Activated naive CD4-positive, alpha-beta T cell treated with anti-CD3 and anti-CD28 coated beads, Interleukin-2, amount 10 ng/mL, durations not matched to agents 7 days and 5 days (primary cell): ENCODE measurements at regions not wholly inside any gene's neighbourhood (a gene's known extent, or its start where the extent isn't known, plus 50 kb on each side); places are given as distances from the start of the nearest gene placed in this dataset.

Source experiments
- CTCF ChIA-PET: fragments of 350-600 bp; sonication (Branson Sonifier 250); formaldehyde crosslinking; loops from one replicate; lab custom pipeline; 2021; ENCODE audit warnings: antibody characterized with exemption; lab: Charles Lee
- DNase-seq: peaks from one replicate; pipeline ENCODE4 v3.0.0-alpha.2; 2020
- H3K27ac Mint-ChIP-seq: one replicate; pipeline ENCODE4 v1.8.0; 2021; ENCODE audit warnings: mild to moderate bottlenecking, moderate library complexity, mixed read lengths
- H3K27me3 Mint-ChIP-seq: one replicate; pipeline ENCODE4 v1.8.0; 2021; ENCODE audit warnings: mild to moderate bottlenecking, mixed read lengths
- H3K36me3 Mint-ChIP-seq: one replicate; pipeline ENCODE4 v1.8.0; 2021; ENCODE audit warnings: mixed read lengths
- H3K4me1 Mint-ChIP-seq: one replicate; pipeline ENCODE4 v1.8.0; 2021; ENCODE audit warnings: mixed read lengths
- H3K4me3 Mint-ChIP-seq: one replicate; pipeline ENCODE4 v1.8.0; 2021; ENCODE audit warnings: mild to moderate bottlenecking, moderate library complexity, mixed read lengths
- H3K9me3 Mint-ChIP-seq: one replicate; pipeline ENCODE4 v1.8.0; 2021; ENCODE audit warnings: mixed read lengths

- H3K4me3 Mint-ChIP-seq, result peak overlapping the region; percentile 13
- peaks cover 7% of the 10 kb centered on the region for H3K36me3 Mint-ChIP-seq
- H3K27me3 Mint-ChIP-seq, result peaks cover 83% of the 10 kb centered on the region
- H3K9me3 Mint-ChIP-seq, result peaks cover 10% of the 10 kb centered on the region
- peaks cover 24% of the 10 kb centered on the region for H3K4me1 Mint-ChIP-seq
- CTCF ChIA-PET, result interaction anchor here (0.6 to 1.1 kb wide), 3 partner anchors 18 to 93 kb away, joined by 3 to 4 read pairs (median 3); no protein-coding TSS in a partner anchor
- H3K27ac Mint-ChIP-seq, result peak overlapping the region; percentile 4
- DNase-seq, result no peak
These were observed 208.4 kb downstream of the MYLK4 start for GRCh38 chr6:2542101-2542857.

GRCh38 chr6:2536451-2536850, 214.3 kb downstream of the MYLK4 start:
- peaks cover 73% of the 10 kb centered on the region for H3K27me3 Mint-ChIP-seq
- DNase-seq, result no peak

GRCh38 chr6:2535506-2535905, 215.2 kb downstream of the MYLK4 start:
- Mint-ChIP-seq H3K27ac (no peak overlapping the region), H3K36me3 (no peaks in the 10 kb centered on the region), H3K27me3 (peaks cover 74% of the 10 kb centered on the region), H3K9me3 (no peaks in the 10 kb centered on the region), H3K4me3 (no peak overlapping the region), H3K4me1 (no peaks in the 10 kb centered on the region)
- no peak for DNase-seq
- CTCF ChIA-PET, result no interaction called here

More at GRCh38 chr6:2536451-2536850, 214.3 kb downstream of the MYLK4 start:
- Mint-ChIP-seq H3K36me3 (no peaks in the 10 kb centered on the region), H3K4me1 (no peaks in the 10 kb centered on the region), H3K9me3 (no peaks in the 10 kb centered on the region), H3K27ac (no peak overlapping the region), H3K4me3 (no peak overlapping the region)
- CTCF ChIA-PET, result no interaction called here

GRCh38 chr6:2534406-2535042, 216.2 kb downstream of the MYLK4 start:
- Mint-ChIP-seq H3K4me1 (no peaks in the 10 kb centered on the region), H3K27ac (no peak overlapping the region), H3K27me3 (peaks cover 77% of the 10 kb centered on the region), H3K4me3 (no peak overlapping the region), H3K9me3 (no peaks in the 10 kb centered on the region), H3K36me3 (no peaks in the 10 kb centered on the region)
- DNase-seq, result no peak
- CTCF ChIA-PET, result no interaction called here

DNA sequence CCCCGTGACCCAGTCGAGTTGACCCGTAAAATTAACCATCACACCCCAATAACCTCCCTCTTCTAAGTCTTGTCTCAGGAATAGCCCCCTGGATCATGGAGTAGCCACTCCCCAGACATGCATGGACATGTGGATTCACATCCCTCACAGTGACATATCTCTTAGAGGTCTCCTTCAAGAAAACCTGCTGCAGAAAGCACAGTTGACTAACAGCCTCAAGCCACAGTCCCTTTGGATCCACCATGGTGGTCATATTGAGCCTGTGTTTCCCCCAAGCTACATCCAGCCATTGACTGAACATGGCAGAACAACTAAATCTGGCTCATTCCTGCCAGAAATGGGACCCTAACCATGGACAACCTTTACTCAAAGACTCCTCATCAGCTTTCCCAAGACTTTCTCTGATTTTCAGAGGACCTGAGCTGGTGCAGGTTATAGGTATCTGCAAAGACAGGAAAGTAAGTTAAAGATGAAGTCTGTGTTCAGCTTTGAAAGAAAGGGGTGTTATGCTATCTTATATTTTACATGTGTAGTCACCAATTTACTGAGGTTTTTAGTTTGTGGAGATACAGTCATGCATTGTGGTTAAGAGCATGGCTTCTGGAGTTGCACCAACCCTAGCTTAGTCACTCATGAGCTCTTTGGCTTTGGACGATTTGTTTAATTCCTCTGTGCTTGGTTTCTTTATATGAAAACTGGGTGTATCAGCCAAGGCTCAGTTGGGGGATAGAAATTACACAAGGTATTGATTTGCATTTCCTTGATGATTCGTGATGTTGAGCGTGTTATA, 219.1 kb downstream of the MYLK4 start:
- H3K9me3 Mint-ChIP-seq, result no peaks in the 10 kb centered on the region
- no peak overlapping the region for H3K4me3 Mint-ChIP-seq
- H3K4me1 Mint-ChIP-seq, result no peaks in the 10 kb centered on the region
- no peaks in the 10 kb centered on the region for H3K36me3 Mint-ChIP-seq
- H3K27ac Mint-ChIP-seq, result no peak overlapping the region
- CTCF ChIA-PET, result interaction anchor here (0.9 kb wide), 1 partner anchor 27 kb away, joined by 3 read pairs; no protein-coding TSS in a partner anchor
- DNase-seq, result no peak
- peaks cover 64% of the 10 kb centered on the region for H3K27me3 Mint-ChIP-seq

GRCh38 chr6:2529211-2529719, 221.5 kb downstream of the MYLK4 start:
- Mint-ChIP-seq H3K9me3 (peaks cover 2% of the 10 kb centered on the region), H3K4me1 (no peaks in the 10 kb centered on the region), H3K27me3 (peaks cover 51% of the 10 kb centered on the region), H3K4me3 (no peak overlapping the region), H3K36me3 (no peaks in the 10 kb centered on the region), H3K27ac (no peak overlapping the region)
- CTCF ChIA-PET, result interaction anchor here (0.8 kb wide), 1 partner anchor 105 kb away, joined by 3 read pairs; no protein-coding TSS in a partner anchor
- no peak for DNase-seq

- H3K27me3 Mint-ChIP-seq, result peaks cover 47% of the 10 kb centered on the region
- DNase-seq, result no peak
- CTCF ChIA-PET, result no interaction called here
- H3K4me3 Mint-ChIP-seq, result no peak overlapping the region
- H3K36me3 Mint-ChIP-seq, result no peaks in the 10 kb centered on the region
- H3K4me1 Mint-ChIP-seq, result no peaks in the 10 kb centered on the region
- peaks cover 10% of the 10 kb centered on the region for H3K9me3 Mint-ChIP-seq
- no peak overlapping the region for H3K27ac Mint-ChIP-seq
These were observed 222.6 kb downstream of the MYLK4 start for GRCh38 chr6:2528156-2528555.

DNA sequence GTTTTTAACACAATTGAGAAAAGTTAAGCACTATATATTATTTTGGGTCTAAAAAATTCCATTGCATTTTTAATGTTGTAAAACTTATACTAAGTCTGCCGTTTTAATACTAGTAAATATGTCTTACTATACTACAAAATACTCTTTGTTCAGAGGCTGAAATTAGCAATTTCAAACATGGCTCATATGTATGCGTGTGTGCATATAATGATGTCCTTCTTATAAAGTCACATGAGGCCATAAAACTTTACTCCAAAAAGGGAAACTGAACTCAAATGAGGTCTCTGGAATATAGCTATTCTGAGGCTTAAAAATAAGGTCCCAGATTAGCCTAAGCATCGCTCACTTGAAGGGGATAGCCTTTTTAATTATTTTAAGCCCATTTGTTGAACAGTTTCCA, 224.0 kb downstream of the MYLK4 start:
- H3K27ac Mint-ChIP-seq, result no peak overlapping the region
- DNase-seq, result no peak
- peaks cover 9% of the 10 kb centered on the region for H3K4me1 Mint-ChIP-seq
- H3K9me3 Mint-ChIP-seq, result peaks cover 19% of the 10 kb centered on the region
- no peaks in the 10 kb centered on the region for H3K36me3 Mint-ChIP-seq
- H3K4me3 Mint-ChIP-seq, result no peak overlapping the region
- peaks cover 50% of the 10 kb centered on the region for H3K27me3 Mint-ChIP-seq
- CTCF ChIA-PET, result no interaction called here

DNA sequence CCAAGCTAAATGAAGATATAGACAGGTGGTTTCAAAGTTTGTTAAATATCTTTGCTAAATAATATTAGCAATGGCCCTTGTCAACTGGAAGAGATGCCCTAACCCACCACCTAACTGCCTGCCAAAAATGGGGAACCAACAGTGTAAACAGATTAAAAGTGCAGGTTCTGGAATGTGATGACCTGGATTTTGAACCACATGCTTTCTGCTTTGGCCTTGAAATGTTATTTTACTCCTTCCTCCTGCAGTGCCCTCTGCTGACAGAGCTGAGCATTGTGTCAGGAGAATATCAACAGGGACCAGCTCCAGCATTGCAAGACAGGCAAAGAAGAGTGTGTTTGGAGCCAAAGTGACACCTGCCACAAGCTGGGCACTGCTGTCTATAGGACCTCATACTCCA, 226.6 kb downstream of the MYLK4 start:
- Mint-ChIP-seq H3K9me3 (peaks cover 23% of the 10 kb centered on the region), H3K4me3 (no peak overlapping the region), H3K27ac (no peak overlapping the region), H3K4me1 (peaks cover 9% of the 10 kb centered on the region), H3K27me3 (peaks cover 28% of the 10 kb centered on the region), H3K36me3 (no peaks in the 10 kb centered on the region)
- no peak for DNase-seq
- CTCF ChIA-PET, result interaction anchor here (1.4 kb wide), 1 partner anchor 19 kb away, joined by 3 read pairs; no protein-coding TSS in a partner anchor

DNA sequence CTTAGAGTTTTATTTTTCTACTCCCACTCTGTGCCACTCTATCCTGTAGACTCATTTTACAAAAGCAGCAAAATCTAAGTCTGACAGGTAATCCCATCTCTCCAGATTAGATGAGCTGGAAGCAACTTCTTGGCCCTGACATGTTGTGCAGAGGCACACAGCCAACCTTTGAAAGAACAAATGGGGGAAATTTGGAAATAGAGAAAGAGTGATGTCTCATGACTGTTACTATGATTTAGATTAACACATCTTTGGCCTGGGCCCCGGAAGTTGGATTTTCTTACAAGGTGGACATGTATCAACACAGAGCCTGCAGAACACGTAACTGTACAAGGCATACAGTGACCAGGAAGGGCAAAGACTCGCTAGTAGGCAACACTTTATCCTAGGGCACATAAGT, 227.7 kb downstream of the MYLK4 start:
- Mint-ChIP-seq H3K9me3 (peaks cover 23% of the 10 kb centered on the region), H3K27ac (no peak overlapping the region), H3K27me3 (peaks cover 32% of the 10 kb centered on the region), H3K4me3 (no peak overlapping the region), H3K36me3 (no peaks in the 10 kb centered on the region), H3K4me1 (peaks cover 9% of the 10 kb centered on the region)
- CTCF ChIA-PET, result no interaction called here
- no peak for DNase-seq

DNA sequence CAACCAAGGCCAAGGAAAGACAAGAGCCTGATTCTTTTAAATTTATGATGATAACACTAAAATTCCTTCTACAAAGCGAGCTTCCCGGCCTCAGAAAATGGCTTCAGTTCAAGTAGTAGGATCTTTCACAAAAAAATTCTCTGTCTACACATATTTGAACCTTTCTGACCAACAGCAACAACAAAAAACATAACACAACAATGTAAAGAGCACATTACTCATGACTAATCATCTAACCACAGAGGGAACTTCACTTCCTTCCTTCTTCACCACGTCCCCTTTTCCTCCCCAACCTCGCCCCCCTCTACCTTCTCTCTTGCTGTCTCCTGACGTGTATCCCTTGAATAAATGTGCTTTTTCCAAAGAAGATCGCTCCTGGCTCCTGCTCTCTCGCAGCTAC, 228.2 kb downstream of the MYLK4 start:
- no peak for DNase-seq
- Mint-ChIP-seq H3K9me3 (peaks cover 23% of the 10 kb centered on the region), H3K36me3 (no peaks in the 10 kb centered on the region), H3K4me3 (no peak overlapping the region), H3K27ac (no peak overlapping the region), H3K4me1 (peaks cover 9% of the 10 kb centered on the region), H3K27me3 (peaks cover 28% of the 10 kb centered on the region)
- CTCF ChIA-PET, result no interaction called here

GRCh38 chr6:2517855-2518473, 232.8 kb downstream of the MYLK4 start:
- H3K27me3 Mint-ChIP-seq, result peaks cover 29% of the 10 kb centered on the region
- H3K9me3 Mint-ChIP-seq, result peaks cover 11% of the 10 kb centered on the region
- CTCF ChIA-PET, result no interaction called here
- H3K27ac Mint-ChIP-seq, result no peak overlapping the region
- no peak for DNase-seq
- no peak overlapping the region for H3K4me3 Mint-ChIP-seq
- peaks cover 9% of the 10 kb centered on the region for H3K4me1 Mint-ChIP-seq
- no peaks in the 10 kb centered on the region for H3K36me3 Mint-ChIP-seq

GRCh38 chr6:2517401-2517800, 233.3 kb downstream of the MYLK4 start:
- H3K36me3 Mint-ChIP-seq, result no peaks in the 10 kb centered on the region
- CTCF ChIA-PET, result no interaction called here
- no peak overlapping the region for H3K4me3 Mint-ChIP-seq
- peaks cover 24% of the 10 kb centered on the region for H3K27me3 Mint-ChIP-seq
- peaks cover 4% of the 10 kb centered on the region for H3K4me1 Mint-ChIP-seq
- no peak overlapping the region for H3K27ac Mint-ChIP-seq
- no peak for DNase-seq
- peaks cover 6% of the 10 kb centered on the region for H3K9me3 Mint-ChIP-seq

- Mint-ChIP-seq H3K27me3 (peaks cover 22% of the 10 kb centered on the region), H3K36me3 (no peaks in the 10 kb centered on the region), H3K27ac (no peak overlapping the region), H3K9me3 (peaks cover 4% of the 10 kb centered on the region), H3K4me3 (no peak overlapping the region), H3K4me1 (no peaks in the 10 kb centered on the region)
- CTCF ChIA-PET, result no interaction called here
- no peak for DNase-seq
These were observed 234.7 kb downstream of the MYLK4 start for GRCh38 chr6:2516059-2516458.
